ENCODE measurements at regions not wholly inside any gene's neighbourhood (a gene's known extent, or its start where the extent isn't known, plus 50 kb on each side); places are given as distances from the start of the nearest gene placed in this dataset.

DNA sequence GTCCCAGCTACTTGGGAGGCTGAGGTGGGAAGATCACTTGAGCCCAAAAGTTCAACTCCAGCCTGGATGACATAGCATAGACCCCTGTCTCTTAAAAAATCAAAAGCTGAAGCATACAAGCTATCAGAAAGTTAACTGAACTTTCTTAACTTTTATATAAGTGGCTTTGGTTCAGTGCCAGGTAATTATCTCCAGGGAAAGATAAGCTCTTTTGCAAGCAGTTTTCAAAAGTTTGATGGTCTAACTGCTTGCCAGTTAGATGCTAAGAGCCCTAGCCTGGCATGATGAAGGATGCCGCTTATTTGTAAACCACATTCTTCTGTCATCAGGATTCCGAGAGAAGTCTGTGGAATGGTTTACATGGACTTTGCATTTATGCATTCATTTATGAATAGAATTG is 409.1 kb downstream of the AEBP2 start:
- DNase-seq (ENCODE audit: low read depth in 2 of 2) = no peak
- H3K9ac ChIP-seq (ENCODE audit: insufficient read depth, low read length) = no peak overlapping the region
- H3K36me3 ChIP-seq (ENCODE audit: control insufficient read depth, insufficient read depth, low read length) = no peaks in the 10 kb centered on the region
- no peak for TF ChIP-seq CTCF (conservative IDR thresholded peaks at IDR 0.05 in 1 of 2, IDR thresholded peaks at IDR 0.05 in 1 of 2; ENCODE audit: low read depth in 1 of 2, low read length in 2 of 2)
- no peak for TF ChIP-seq EZH2 (IDR thresholded peaks at IDR 0.05; ENCODE audit: low read length, missing control alignments)
- H3K79me2 ChIP-seq (ENCODE audit: control insufficient read depth, insufficient read depth, low read length) = no peaks in the 10 kb centered on the region
- no peaks in the 10 kb centered on the region for H3K9me3 ChIP-seq (ENCODE audit: control insufficient read depth, insufficient read depth, low read depth, low read length)
- no peaks in the 10 kb centered on the region for H3K4me1 ChIP-seq (ENCODE audit: control insufficient read depth, extremely low read depth, insufficient read depth, low read length)
- no peak overlapping the region for H3K27ac ChIP-seq (ENCODE audit: insufficient read depth, low read length)
- H3K27me3 ChIP-seq (ENCODE audit: control insufficient read depth, insufficient read depth, low read length) = no peaks in the 10 kb centered on the region
- H2AFZ ChIP-seq (ENCODE audit: low read length) = no peak overlapping the region
- no peak overlapping the region for H3K4me3 ChIP-seq (replicated peaks in 1 of 4; ENCODE audit: control extremely low read depth in 1 of 4, insufficient read depth in 1 of 4, low read depth in 3 of 4, low read length in 4 of 4)
- no peaks in the 10 kb centered on the region for H4K20me1 ChIP-seq (ENCODE audit: control insufficient read depth, extremely low read depth, insufficient read depth, low read length)
- H3K4me2 ChIP-seq (ENCODE audit: extremely low read depth, insufficient read depth, low read length) = no peak overlapping the region

GRCh38 chr12:19849208-19849607 is 409.9 kb downstream of the AEBP2 start:
- H3K27me3 ChIP-seq (ENCODE audit: control insufficient read depth, insufficient read depth, low read length) = no peaks in the 10 kb centered on the region
- no peak overlapping the region for H3K9ac ChIP-seq (ENCODE audit: insufficient read depth, low read length)
- DNase-seq (ENCODE audit: low read depth in 2 of 2) = no peak
- no peaks in the 10 kb centered on the region for H3K79me2 ChIP-seq (ENCODE audit: control insufficient read depth, insufficient read depth, low read length)
- no peaks in the 10 kb centered on the region for H4K20me1 ChIP-seq (ENCODE audit: control insufficient read depth, extremely low read depth, insufficient read depth, low read length)
- H2AFZ ChIP-seq (ENCODE audit: low read length) = no peak overlapping the region
- H3K9me3 ChIP-seq (ENCODE audit: control insufficient read depth, insufficient read depth, low read depth, low read length) = no peaks in the 10 kb centered on the region
- no peak overlapping the region for H3K4me2 ChIP-seq (ENCODE audit: extremely low read depth, insufficient read depth, low read length)
- TF ChIP-seq CTCF (conservative IDR thresholded peaks at IDR 0.05 in 1 of 2, IDR thresholded peaks at IDR 0.05 in 1 of 2; ENCODE audit: low read depth in 1 of 2, low read length in 2 of 2) = no peak
- TF ChIP-seq EZH2 (IDR thresholded peaks at IDR 0.05; ENCODE audit: low read length, missing control alignments) = no peak
- H3K4me3 ChIP-seq (replicated peaks in 1 of 4; ENCODE audit: control extremely low read depth in 1 of 4, insufficient read depth in 1 of 4, low read depth in 3 of 4, low read length in 4 of 4) = no peak overlapping the region
- no peaks in the 10 kb centered on the region for H3K36me3 ChIP-seq (ENCODE audit: control insufficient read depth, insufficient read depth, low read length)
- H3K4me1 ChIP-seq (ENCODE audit: control insufficient read depth, extremely low read depth, insufficient read depth, low read length) = no peaks in the 10 kb centered on the region
- H3K27ac ChIP-seq (ENCODE audit: insufficient read depth, low read length) = no peak overlapping the region

GRCh38 chr12:19850346-19851065 is 411.2 kb downstream of the AEBP2 start:
- H3K27ac ChIP-seq (ENCODE audit: insufficient read depth, low read length) = no peak overlapping the region

More at GRCh38 chr12:19850346-19851065, 411.2 kb downstream of the AEBP2 start:
- Histone ChIP-seq H4K20me1 (ENCODE audit: control insufficient read depth, extremely low read depth, insufficient read depth, low read length) (no peaks in the 10 kb centered on the region), H3K27me3 (ENCODE audit: control insufficient read depth, insufficient read depth, low read length) (no peaks in the 10 kb centered on the region), H3K79me2 (ENCODE audit: control insufficient read depth, insufficient read depth, low read length) (no peaks in the 10 kb centered on the region), H3K36me3 (ENCODE audit: control insufficient read depth, insufficient read depth, low read length) (no peaks in the 10 kb centered on the region), H2AFZ (ENCODE audit: low read length) (peak overlapping the region; percentile 4), H3K4me3 (replicated peaks in 1 of 4; ENCODE audit: control extremely low read depth in 1 of 4, insufficient read depth in 1 of 4, low read depth in 3 of 4, low read length in 4 of 4) (no peak overlapping the region), H3K4me1 (ENCODE audit: control insufficient read depth, extremely low read depth, insufficient read depth, low read length) (no peaks in the 10 kb centered on the region), H3K4me2 (ENCODE audit: extremely low read depth, insufficient read depth, low read length) (peak overlapping the region; percentile 33), H3K9me3 (ENCODE audit: control insufficient read depth, insufficient read depth, low read depth, low read length) (no peaks in the 10 kb centered on the region), H3K9ac (ENCODE audit: insufficient read depth, low read length) (peak overlapping the region; percentile 4)
- TF ChIP-seq EZH2 (IDR thresholded peaks at IDR 0.05; ENCODE audit: low read length, missing control alignments) = no peak
- TF ChIP-seq CTCF (conservative IDR thresholded peaks at IDR 0.05 in 1 of 2, IDR thresholded peaks at IDR 0.05 in 1 of 2; ENCODE audit: low read depth in 1 of 2, low read length in 2 of 2) = no peak
- DNase-seq (ENCODE audit: low read depth in 2 of 2) = peak; percentile 18 to 78

Data from fibroblast of lung (primary cell).